HUES6 (cell line): ENCODE measurements at regions not wholly inside any gene's neighbourhood (a gene's known extent, or its start where the extent isn't known, plus 50 kb on each side); places are given as distances from the start of the nearest gene placed in this dataset.
"Not testable (repeated sequence)": the region's sequence is repeated elsewhere in the genome, so short reads cannot be mapped to it uniquely, and the experiment has no call there.

ENCODE experiments used
- H3K27ac ChIP-seq: 2 replicates; pipeline ENCODE4 v1.7.0; 2013; ENCODE audit warnings: low read depth, mild to moderate bottlenecking, low read length, inconsistent platforms
- H3K27me3 ChIP-seq: 2 replicates; pipeline ENCODE4 v1.6.1; 2013; ENCODE audit warnings: low read length; ENCODE audit not compliant: control insufficient read depth, insufficient read depth
- H3K36me3 ChIP-seq: 2 replicates; pipeline ENCODE4 v1.6.1; 2013; ENCODE audit warnings: low read length; ENCODE audit not compliant: control insufficient read depth, insufficient read depth
- H3K4me1 ChIP-seq: 2 replicates; pipeline ENCODE4 v1.6.1; 2013; ENCODE audit warnings: low read length; ENCODE audit not compliant: control insufficient read depth, insufficient read depth
- H3K4me3 ChIP-seq: 2 replicates; pipeline ENCODE4 v1.5.1; 2013; ENCODE audit warnings: low read depth, low read length
- H3K9ac ChIP-seq: one replicate; pipeline ENCODE4 v1.6.1; 2013; ENCODE audit warnings: mild to moderate bottlenecking, low read length
- H3K9me3 ChIP-seq: 2 replicates; pipeline ENCODE4 v1.6.1; 2013; ENCODE audit warnings: low read depth, low read length; ENCODE audit not compliant: control insufficient read depth, insufficient read depth

GRCh38 chr12:23389315-23389714, 560.2 kb downstream of the SOX5 start:
- not testable (repeated sequence) for H3K27ac ChIP-seq, H3K4me3 ChIP-seq, H3K36me3 ChIP-seq, H3K4me1 ChIP-seq, H3K9ac ChIP-seq, H3K9me3 ChIP-seq, H3K27me3 ChIP-seq

- no peaks in the 10 kb centered on the region for H3K9me3 ChIP-seq
- no peak overlapping the region for H3K4me3 ChIP-seq
- no peak overlapping the region for H3K27ac ChIP-seq
These were observed 550.0 kb downstream of the SOX5 start for GRCh38 chr12:23399402-23399933.

GRCh38 chr12:23415180-23415579, 534.3 kb downstream of the SOX5 start:
- Histone ChIP-seq H3K9me3 (no peaks in the 10 kb centered on the region), H3K4me1 (peaks cover 7% of the 10 kb centered on the region), H3K4me3 (no peak overlapping the region), H3K9ac (no peak overlapping the region), H3K27ac (no peak overlapping the region), H3K36me3 (no peaks in the 10 kb centered on the region), H3K27me3 (no peaks in the 10 kb centered on the region)

More at GRCh38 chr12:23399402-23399933, 550.0 kb downstream of the SOX5 start:
- H3K4me1 ChIP-seq: peaks cover 5% of the 10 kb centered on the region
- H3K27me3 ChIP-seq: no peaks in the 10 kb centered on the region
- no peaks in the 10 kb centered on the region for H3K36me3 ChIP-seq
- no peak overlapping the region for H3K9ac ChIP-seq

GRCh38 chr12:23421556-23421955, 527.9 kb downstream of the SOX5 start:
- no peaks in the 10 kb centered on the region for H3K36me3 ChIP-seq
- H3K4me3 ChIP-seq: no peak overlapping the region
- no peaks in the 10 kb centered on the region for H3K27me3 ChIP-seq

GRCh38 chr12:23423097-23423687, 526.3 kb downstream of the SOX5 start:
- no peak overlapping the region for H3K9ac ChIP-seq

More at GRCh38 chr12:23421556-23421955, 527.9 kb downstream of the SOX5 start:
- H3K9ac ChIP-seq: no peak overlapping the region
- H3K27ac ChIP-seq: no peak overlapping the region
- H3K4me1 ChIP-seq: peaks cover under 1% of the 10 kb centered on the region
- H3K9me3 ChIP-seq: no peaks in the 10 kb centered on the region

GRCh38 chr12:23423796-23424195, 525.7 kb downstream of the SOX5 start:
- no peaks in the 10 kb centered on the region for H3K36me3 ChIP-seq
- H3K4me1 ChIP-seq: peaks cover under 1% of the 10 kb centered on the region; the same call in 1 of the 2 replicates
- no peak overlapping the region for H3K4me3 ChIP-seq
- no peak overlapping the region for H3K27ac ChIP-seq
- H3K9ac ChIP-seq: no peak overlapping the region
- no peaks in the 10 kb centered on the region for H3K9me3 ChIP-seq
- no peaks in the 10 kb centered on the region for H3K27me3 ChIP-seq

More at GRCh38 chr12:23423097-23423687, 526.3 kb downstream of the SOX5 start:
- Histone ChIP-seq H3K4me3 (no peak overlapping the region), H3K27ac (no peak overlapping the region), H3K4me1 (no peaks in the 10 kb centered on the region), H3K36me3 (no peaks in the 10 kb centered on the region), H3K9me3 (no peaks in the 10 kb centered on the region), H3K27me3 (no peaks in the 10 kb centered on the region)

- Histone ChIP-seq H3K4me1 (peaks cover 3% of the 10 kb centered on the region; the same call in 1 of the 2 replicates), H3K9me3 (no peaks in the 10 kb centered on the region), H3K36me3 (no peaks in the 10 kb centered on the region), H3K4me3 (no peak overlapping the region), H3K27ac (no peak overlapping the region), H3K9ac (no peak overlapping the region), H3K27me3 (no peaks in the 10 kb centered on the region)
These were observed 524.8 kb downstream of the SOX5 start for GRCh38 chr12:23424685-23425084.

- H3K4me3 ChIP-seq: no peak overlapping the region
- no peak overlapping the region for H3K27ac ChIP-seq
- H3K9ac ChIP-seq: no peak overlapping the region
- H3K4me1 ChIP-seq: peaks cover 3% of the 10 kb centered on the region; the same call in 1 of the 2 replicates
- H3K9me3 ChIP-seq: no peaks in the 10 kb centered on the region
- H3K27me3 ChIP-seq: no peaks in the 10 kb centered on the region
- H3K36me3 ChIP-seq: no peaks in the 10 kb centered on the region
These were observed 523.1 kb downstream of the SOX5 start for GRCh38 chr12:23426328-23426727.

- Histone ChIP-seq H3K4me1 (peaks cover 3% of the 10 kb centered on the region; the same call in 1 of the 2 replicates), H3K4me3 (no peak overlapping the region), H3K27me3 (no peaks in the 10 kb centered on the region), H3K9ac (no peak overlapping the region), H3K9me3 (no peaks in the 10 kb centered on the region), H3K36me3 (no peaks in the 10 kb centered on the region), H3K27ac (no peak overlapping the region)
These were observed 520.7 kb downstream of the SOX5 start for GRCh38 chr12:23428758-23429157.

GRCh38 chr12:23431006-23431405, 518.5 kb downstream of the SOX5 start:
- H3K27ac ChIP-seq: no peak overlapping the region
- H3K4me3 ChIP-seq: no peak overlapping the region
- H3K36me3 ChIP-seq: no peaks in the 10 kb centered on the region
- H3K9me3 ChIP-seq: no peaks in the 10 kb centered on the region
- H3K27me3 ChIP-seq: no peaks in the 10 kb centered on the region
- peaks cover 3% of the 10 kb centered on the region; the same call in 1 of the 2 replicates for H3K4me1 ChIP-seq
- no peak overlapping the region for H3K9ac ChIP-seq

- no peaks in the 10 kb centered on the region for H3K27me3 ChIP-seq
- peaks cover 3% of the 10 kb centered on the region; the same call in 1 of the 2 replicates for H3K4me1 ChIP-seq
- no peak overlapping the region for H3K27ac ChIP-seq
- H3K9ac ChIP-seq: no peak overlapping the region
- H3K9me3 ChIP-seq: no peaks in the 10 kb centered on the region
- no peaks in the 10 kb centered on the region for H3K36me3 ChIP-seq
- no peak overlapping the region for H3K4me3 ChIP-seq
These were observed 516.3 kb downstream of the SOX5 start for GRCh38 chr12:23433121-23433520.
